CD4-positive, alpha-beta memory T cell (primary cell): ENCODE measurements at regions not wholly inside any gene's neighbourhood (a gene's known extent, or its start where the extent isn't known, plus 50 kb on each side); places are given as distances from the start of the nearest gene placed in this dataset.
"Not testable (repeated sequence)": the region's sequence is repeated elsewhere in the genome, so short reads cannot be mapped to it uniquely, and the experiment has no call there.

ENCODE experiments used
- CTCF ChIA-PET: fragments of 350-600 bp; sonication (Branson Sonifier 250); formaldehyde crosslinking; loops from one replicate; lab custom pipeline; 2021; ENCODE audit warnings: inconsistent platforms; ENCODE audit not compliant: partially characterized antibody; lab: Charles Lee
- POLR2A ChIA-PET: fragments of 350-600 bp; sonication (Branson Sonifier 250); formaldehyde crosslinking; loops from one replicate; lab custom pipeline; 2021; ENCODE audit not compliant: partially characterized antibody; lab: Charles Lee
- DNase-seq, 5 donors: peaks; one replicate each; pipeline versions ENCODE4 v3.0.0 to v3.0.0-alpha.2; 2020 to 2022; ENCODE audit warnings: mixed read lengths in 1 of 5
- H3K27ac ChIP-seq: one replicate; pipeline ENCODE4 v1.7.0; 2013; ENCODE audit warnings: low read depth, low read length
- H3K27me3 ChIP-seq: 2 replicates; pipeline ENCODE4 v1.7.0; 2013; ENCODE audit warnings: mild to moderate bottlenecking, low read length, moderate library complexity; ENCODE audit not compliant: insufficient read depth
- H3K36me3 ChIP-seq: 2 replicates; pipeline ENCODE4 v1.7.0; 2013; ENCODE audit warnings: mild to moderate bottlenecking, low read length, moderate library complexity; ENCODE audit not compliant: insufficient read depth
- H3K4me1 ChIP-seq: 2 replicates; pipeline ENCODE4 v1.7.0; 2013; ENCODE audit warnings: mild to moderate bottlenecking, low read length, moderate library complexity; ENCODE audit not compliant: insufficient read depth
- H3K4me3 ChIP-seq, 2 donors: one replicate each; pipeline ENCODE4 v1.7.0; 2013; ENCODE audit warnings: low read length in 2 of 2, mild to moderate bottlenecking in 1 of 2
- H3K9me3 ChIP-seq, 2 donors: one replicate each; pipeline ENCODE4 v1.7.0; 2013; ENCODE audit warnings: low read length in 2 of 2, control low read depth in 1 of 2; ENCODE audit not compliant: control insufficient read depth in 1 of 2
- H3K27ac Mint-ChIP-seq, 7 donors: one replicate each; pipeline ENCODE4 v1.8.0; 2020 to 2021; ENCODE audit warnings: mixed read lengths in 7 of 7, mild to moderate bottlenecking in 6 of 7, inconsistent platforms in 3 of 7, moderate library complexity in 3 of 7
- H3K27me3 Mint-ChIP-seq, 2 donors: one replicate each; pipeline ENCODE4 v1.8.0; 2020 to 2021; ENCODE audit warnings: mixed read lengths in 2 of 2
- H3K36me3 Mint-ChIP-seq, 2 donors: one replicate each; pipeline ENCODE4 v1.8.0; 2020 to 2021; ENCODE audit warnings: mixed read lengths in 2 of 2, inconsistent platforms in 1 of 2, mild to moderate bottlenecking in 1 of 2
- H3K4me1 Mint-ChIP-seq, 4 donors: one replicate each; pipeline ENCODE4 v1.8.0; 2020 to 2021; ENCODE audit warnings: mixed read lengths in 4 of 4, mild to moderate bottlenecking in 1 of 4
- H3K4me3 Mint-ChIP-seq, 8 donors: one replicate each; pipeline ENCODE4 v1.8.0; 2020 to 2021; ENCODE audit warnings: mixed read lengths in 8 of 8, mild to moderate bottlenecking in 7 of 8, moderate library complexity in 6 of 8, inconsistent platforms in 3 of 8
- H3K9me3 Mint-ChIP-seq, 8 donors: one replicate each; pipeline ENCODE4 v1.8.0; 2020 to 2021; ENCODE audit warnings: mixed read lengths in 8 of 8, mild to moderate bottlenecking in 5 of 8, inconsistent platforms in 3 of 8, moderate library complexity in 1 of 8
- intact Hi-C: fragments of 100-400 bp; cut with micrococcal nuclease; formaldehyde crosslinking; loops from one replicate; pipeline ENCODE4 v1.15.1; 2023

DNA sequence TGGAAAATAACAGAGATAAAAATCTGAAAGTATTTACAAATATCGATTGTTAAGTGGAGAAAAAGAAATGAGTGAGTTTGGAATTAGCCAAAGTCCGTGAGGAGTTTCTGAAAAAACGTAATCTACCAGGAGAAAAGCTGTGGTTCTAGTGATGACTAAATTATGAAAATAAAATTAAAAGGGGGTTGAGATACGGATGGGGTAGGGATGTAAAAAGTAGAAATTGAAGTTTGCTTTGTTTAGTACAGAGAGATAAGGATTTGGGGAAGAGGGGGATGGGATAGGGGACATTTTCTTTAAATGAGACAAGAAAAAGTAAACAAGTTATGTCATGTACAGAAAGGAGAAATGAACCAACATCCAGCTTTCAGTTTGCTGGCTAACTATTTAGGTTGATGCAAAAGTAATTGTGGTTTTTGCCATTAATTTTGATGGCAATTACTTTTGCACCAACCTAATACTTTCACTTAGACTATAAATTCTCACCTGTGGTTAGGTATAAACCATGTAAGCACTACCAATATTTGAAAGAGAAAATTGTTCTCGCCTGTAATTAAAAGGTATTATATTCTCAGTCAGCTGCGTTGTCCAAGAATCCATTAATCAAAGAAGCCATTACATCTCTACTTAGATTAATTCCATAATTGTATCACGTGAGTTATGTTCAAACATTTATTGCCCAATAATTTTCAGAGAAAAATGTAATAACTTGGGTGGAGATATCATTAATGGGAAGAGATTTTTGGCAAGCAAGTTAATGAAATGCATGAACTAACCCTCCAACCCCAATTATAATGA lies 143.0 kb upstream of the NRP1 start:
- H3K27me3 ChIP-seq, result no peaks in the 10 kb centered on the region
- DNase-seq, result no peak
- H3K4me3 ChIP-seq, result no peak overlapping the region
- intact Hi-C loops, result no loop called here
- Mint-ChIP-seq H3K9me3 (peaks cover 0 to 5% (median 0%) of the 10 kb centered on the region in 8 donors), H3K4me1 (no peaks in the 10 kb centered on the region), H3K4me3 (no peak overlapping the region), H3K27ac (no peak overlapping the region), H3K27me3 (peaks cover 8 to 11% of the 10 kb centered on the region in 2 donors), H3K36me3 (no peaks in the 10 kb centered on the region)
- no peaks in the 10 kb centered on the region for H3K9me3 ChIP-seq
- ChIA-PET POLR2A (no interaction called here), CTCF (no interaction called here)
- H3K4me1 ChIP-seq, result no peaks in the 10 kb centered on the region
- no peak overlapping the region for H3K27ac ChIP-seq
- no peaks in the 10 kb centered on the region for H3K36me3 ChIP-seq

DNA sequence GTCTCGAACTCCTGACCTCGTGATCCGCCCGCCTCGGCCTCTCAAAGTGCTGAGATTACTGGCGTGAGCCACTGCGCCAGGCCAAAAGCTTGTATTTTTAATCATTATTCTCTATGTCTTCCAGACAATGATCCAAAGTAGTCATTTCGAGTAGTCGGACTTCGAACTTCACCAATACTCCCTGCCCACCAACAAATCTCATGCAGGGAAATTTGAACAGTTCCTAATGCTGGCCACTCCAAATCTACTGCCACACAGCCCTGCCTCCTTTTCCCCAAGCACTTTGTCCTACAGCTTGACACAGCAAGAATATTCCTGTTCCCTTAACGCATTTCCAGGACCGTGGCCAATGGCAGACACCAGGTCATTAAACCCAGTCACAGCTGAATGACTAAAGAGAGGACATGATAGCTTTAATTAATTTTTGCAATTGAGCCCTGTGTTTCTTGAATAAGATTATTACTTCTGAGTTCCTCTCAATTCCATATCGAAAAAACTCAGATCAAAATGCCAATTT lies 142.3 kb upstream of the NRP1 start:
- no peak for DNase-seq
- peaks cover 0 to 5% (median 0%) of the 10 kb centered on the region in 8 donors for H3K9me3 Mint-ChIP-seq
- H3K27ac Mint-ChIP-seq, result no peak overlapping the region
- H3K27me3 Mint-ChIP-seq, result peaks cover 8 to 11% of the 10 kb centered on the region in 2 donors
- Histone ChIP-seq H3K36me3 (no peaks in the 10 kb centered on the region), H3K27me3 (no peaks in the 10 kb centered on the region), H3K4me3 (no peak overlapping the region), H3K27ac (no peak overlapping the region), H3K4me1 (no peaks in the 10 kb centered on the region), H3K9me3 (no peaks in the 10 kb centered on the region)
- H3K4me3 Mint-ChIP-seq, result no peak overlapping the region
- ChIA-PET CTCF (no interaction called here), POLR2A (no interaction called here)
- intact Hi-C loops, result no loop called here
- H3K36me3 Mint-ChIP-seq, result no peaks in the 10 kb centered on the region
- no peaks in the 10 kb centered on the region for H3K4me1 Mint-ChIP-seq

- H3K36me3 ChIP-seq, result no peaks in the 10 kb centered on the region
- Mint-ChIP-seq H3K4me1 (no peaks in the 10 kb centered on the region), H3K27ac (no peak overlapping the region), H3K27me3 (peaks cover 10 to 11% of the 10 kb centered on the region in 2 donors), H3K4me3 (no peak overlapping the region), H3K36me3 (no peaks in the 10 kb centered on the region), H3K9me3 (peaks cover 0 to 5% (median 0%) of the 10 kb centered on the region in 8 donors)
- CTCF ChIA-PET, result no interaction called here
- POLR2A ChIA-PET, result no interaction called here
- no peak overlapping the region for H3K27ac ChIP-seq
- no peak for DNase-seq
- no peaks in the 10 kb centered on the region for H3K9me3 ChIP-seq
- no peak overlapping the region for H3K4me3 ChIP-seq
- intact Hi-C loops, result no loop called here
- H3K4me1 ChIP-seq, result no peaks in the 10 kb centered on the region
- H3K27me3 ChIP-seq, result no peaks in the 10 kb centered on the region
Observed at GRCh38 chr10:33473688-33474087, 139.2 kb upstream of the NRP1 start.

DNA sequence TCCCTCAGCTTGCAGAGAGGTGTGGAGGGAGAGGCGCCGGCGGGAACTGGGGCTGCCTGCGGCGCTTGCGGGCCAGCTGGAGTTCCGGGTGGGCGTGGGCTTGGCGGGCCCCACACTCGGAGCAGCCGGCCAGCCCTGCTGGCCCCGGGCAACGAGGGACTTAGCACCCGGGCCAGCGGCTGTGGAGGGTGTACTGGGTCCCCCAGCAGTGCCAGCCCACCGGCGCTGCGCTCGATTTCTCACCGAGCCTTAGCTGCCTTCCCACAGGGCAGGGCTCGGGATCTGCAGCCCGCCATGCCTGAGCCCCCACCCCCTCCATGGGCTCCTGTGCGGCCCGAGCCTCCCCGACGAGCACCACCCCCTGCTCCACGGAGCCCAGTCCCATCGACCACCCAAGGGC lies 133.5 kb upstream of the NRP1 start:
- H3K9me3 Mint-ChIP-seq, intact Hi-C loops: not testable (repeated sequence)

GRCh38 chr10:33465747-33466146 lies 131.3 kb upstream of the NRP1 start:
- no peak for DNase-seq
- Histone ChIP-seq H3K4me1 (no peaks in the 10 kb centered on the region), H3K27ac (no peak overlapping the region), H3K4me3 (no peak overlapping the region), H3K36me3 (no peaks in the 10 kb centered on the region), H3K27me3 (no peaks in the 10 kb centered on the region), H3K9me3 (no peaks in the 10 kb centered on the region)
- ChIA-PET CTCF (no interaction called here), POLR2A (no interaction called here)
- Mint-ChIP-seq H3K27me3 (peaks cover 0 to 3% of the 10 kb centered on the region in 2 donors), H3K4me3 (no peak overlapping the region), H3K4me1 (no peaks in the 10 kb centered on the region), H3K9me3 (no peaks in the 10 kb centered on the region), H3K27ac (no peak overlapping the region), H3K36me3 (no peaks in the 10 kb centered on the region)
- intact Hi-C loops, result no loop called here

More for the DNA sequence above, 133.5 kb upstream of the NRP1 start:
- H3K36me3 ChIP-seq, H3K27ac Mint-ChIP-seq, H3K4me3 ChIP-seq, H3K27me3 ChIP-seq, H3K4me3 Mint-ChIP-seq, H3K36me3 Mint-ChIP-seq, H3K4me1 ChIP-seq, H3K27ac ChIP-seq, POLR2A ChIA-PET, H3K27me3 Mint-ChIP-seq, H3K4me1 Mint-ChIP-seq, H3K9me3 ChIP-seq, CTCF ChIA-PET, DNase-seq: not testable (repeated sequence)

GRCh38 chr10:33463011-33463410 lies 128.5 kb upstream of the NRP1 start:
- Mint-ChIP-seq H3K9me3 (no peaks in the 10 kb centered on the region), H3K27me3 (peaks cover 0 to 1% of the 10 kb centered on the region in 2 donors), H3K27ac (no peak overlapping the region), H3K4me3 (no peak overlapping the region), H3K36me3 (no peaks in the 10 kb centered on the region), H3K4me1 (no peaks in the 10 kb centered on the region)
- H3K4me3 ChIP-seq, result no peak overlapping the region
- ChIA-PET POLR2A (no interaction called here), CTCF (no interaction called here)
- H3K9me3 ChIP-seq, result no peaks in the 10 kb centered on the region
- no peaks in the 10 kb centered on the region for H3K4me1 ChIP-seq
- no peaks in the 10 kb centered on the region for H3K36me3 ChIP-seq
- no peak overlapping the region for H3K27ac ChIP-seq
- no peaks in the 10 kb centered on the region for H3K27me3 ChIP-seq
- intact Hi-C loops, result no loop called here
- no peak for DNase-seq

DNA sequence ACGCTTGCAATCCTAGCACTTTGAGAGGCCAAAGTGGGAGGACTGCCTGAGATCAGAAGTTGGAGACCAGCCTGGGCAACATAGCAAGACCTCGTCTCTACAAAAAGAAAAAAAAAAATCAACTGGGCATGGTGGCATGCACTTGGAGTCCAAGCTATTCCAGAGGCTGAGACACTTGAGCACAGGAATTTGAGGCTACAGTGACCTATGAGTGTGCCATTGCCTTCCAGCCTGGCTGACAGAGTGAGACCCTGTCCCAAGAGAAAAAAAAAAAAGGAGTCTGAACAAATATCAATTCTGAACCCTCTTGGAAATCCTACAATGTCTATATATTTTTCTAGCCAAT lies 126.8 kb upstream of the NRP1 start:
- Histone ChIP-seq H3K27me3 (no peaks in the 10 kb centered on the region), H3K4me3 (no peak overlapping the region), H3K27ac (no peak overlapping the region), H3K36me3 (no peaks in the 10 kb centered on the region), H3K4me1 (no peaks in the 10 kb centered on the region), H3K9me3 (no peaks in the 10 kb centered on the region)
- CTCF ChIA-PET, result no interaction called here
- H3K36me3 Mint-ChIP-seq, result no peaks in the 10 kb centered on the region
- H3K9me3 Mint-ChIP-seq, result no peaks in the 10 kb centered on the region
- H3K4me3 Mint-ChIP-seq, result no peak overlapping the region
- H3K4me1 Mint-ChIP-seq, result no peaks in the 10 kb centered on the region
- intact Hi-C loops, result no loop called here
- POLR2A ChIA-PET, result interaction anchor here (0.7 kb wide), 1 partner anchor 11 kb away, joined by 4 read pairs; no protein-coding TSS in a partner anchor
- peaks cover 0 to 1% of the 10 kb centered on the region in 2 donors for H3K27me3 Mint-ChIP-seq
- no peak for DNase-seq
- H3K27ac Mint-ChIP-seq, result no peak overlapping the region
